Stomach (tissue), 8 donors: ENCODE measurements at regions not wholly inside any gene's neighbourhood (a gene's known extent, or its start where the extent isn't known, plus 50 kb on each side); places are given as distances from the start of the nearest gene placed in this dataset.

Experiments used
- DNase-seq, 2 donors: peaks; one replicate each; pipeline versions ENCODE4 v3.0.0 to v3.0.0-alpha.2; 2013 to 2019
- H3K27ac ChIP-seq, 5 donors: fragments of 200-600 bp in 4 of 5; sonication (generic) in 4 of 5; one replicate each; pipeline ENCODE4 v1.5.1; 2013 to 2019; ENCODE audit warnings: mild to moderate bottlenecking in 1 of 5, moderate library complexity in 1 of 5
- H3K27me3 ChIP-seq, 3 donors: fragments of 200-600 bp; sonication (generic); one replicate each; pipeline ENCODE4 v1.5.1; 2017 to 2019; ENCODE audit warnings: mixed run types in 1 of 3
- H3K36me3 ChIP-seq, 4 donors: fragments of 200-600 bp; sonication (generic); 1 replicate in 3 of 4; 2 replicates in 1 of 4; pipeline ENCODE4 v1.5.1; 2016 to 2019
- H3K4me1 ChIP-seq, 4 donors: fragments of 200-600 bp; sonication (generic); one replicate each; pipeline ENCODE4 v1.5.1; 2016 to 2019
- H3K4me3 ChIP-seq, 4 donors: fragments of 200-600 bp; sonication (generic) in 3 of 4; one replicate each; pipeline ENCODE4 v1.5.1; 2016 to 2019; ENCODE audit warnings: mild to moderate bottlenecking in 1 of 4
- H3K9me3 ChIP-seq, 4 donors: fragments of 200-600 bp; sonication (generic); one replicate each; pipeline ENCODE4 v1.5.1; 2016 to 2019
- EP300 ChIP-seq: sonication (generic); formaldehyde crosslinking; IDR thresholded peaks from one replicate; pipeline ENCODE4 v1.6.1; 2017; ENCODE audit warnings: antibody characterized with exemption
- POLR2A ChIP-seq, 4 donors: fragments of 450-650 bp; IDR thresholded peaks; one replicate each; pipeline ENCODE4 v1.6.1; 2016; ENCODE audit warnings: antibody characterized with exemption in 4 of 4, control low read depth in 2 of 4, mild to moderate bottlenecking in 1 of 4, moderate library complexity in 1 of 4
- POLR2AphosphoS5 ChIP-seq, 3 donors: sonication (generic); formaldehyde crosslinking; IDR thresholded peaks; one replicate each; pipeline ENCODE4 v1.6.1; 2016; ENCODE audit warnings: antibody characterized with exemption in 3 of 3
- WGBS, 5 donors: extraction: QIAGEN DNeasy Blood & Tissue Kit in 3 of 5; methylation state at CpG; one replicate each; pipeline versions ENCODE4 v1.1.5 to v1.1.7; 2013 to 2018; 5-methylcytosine and 5-hydroxymethylcytosine counted together
- intact Hi-C: fragments of 100-400 bp; cut with DNase I; formaldehyde crosslinking; loops from one replicate; pipeline ENCODE4 v1.15.1; 2023; ENCODE audit warnings: low total_unique reads
- TF ChIP-seq, protein P1 (sequence below), 7 experiments: fragments of 450-650 bp in 4 of 7; fragments of 200-600 bp in 3 of 7; sonication (generic) in 3 of 7; IDR thresholded peaks; one replicate each; pipeline ENCODE4 v1.5.1; 2016 to 2019; ENCODE audit warnings: antibody characterized with exemption in 7 of 7, control low read depth in 2 of 7, mild to moderate bottlenecking in 1 of 7
- donor health status: healthy with polysubstance abuse.
- donor health status: Bipolar disorder and iron deficiency.
- donor health status: healthy.

DNA sequence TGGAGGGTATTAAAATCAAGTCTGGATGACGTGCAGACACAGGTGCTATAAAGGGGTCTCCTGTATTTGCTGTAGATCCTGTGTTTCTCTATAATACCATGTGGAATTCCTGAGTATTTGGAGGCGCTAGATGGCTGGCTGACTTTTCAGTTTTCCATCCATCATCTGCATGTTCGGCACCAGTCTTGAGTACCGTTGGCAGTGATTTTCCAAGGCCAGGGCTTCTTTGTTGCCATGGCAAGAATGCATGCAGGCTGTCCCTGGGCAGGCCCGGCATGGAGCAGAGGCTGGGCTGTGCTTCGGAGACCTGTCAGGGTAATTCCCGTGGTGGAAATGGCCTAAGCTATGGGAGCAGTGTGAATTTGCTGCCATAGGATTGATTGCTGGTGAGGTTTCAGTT lies 405.9 kb upstream of the HS6ST1 start:
- no peaks in the 10 kb centered on the region for H3K4me1 ChIP-seq
- H3K4me3 ChIP-seq, result no peak overlapping the region
- H3K36me3 ChIP-seq, result no peaks in the 10 kb centered on the region
- H3K27ac ChIP-seq, result no peak overlapping the region
- peaks cover 0 to 13% (median 2%) of the 10 kb centered on the region in 4 donors for H3K9me3 ChIP-seq
- 84 to 92% (median 89%) methylated on average over 7 of the region's 7 CpGs for WGBS, 5 donors
- intact Hi-C loops, result no loop called here
- no peaks in the 10 kb centered on the region for H3K27me3 ChIP-seq
- no peak for DNase-seq
- TF ChIP-seq POLR2AphosphoS5 (IDR thresholded peaks at IDR 0.05) (no peak), POLR2A (IDR thresholded peaks at IDR 0.05) (no peak), EP300 (no peak)
- TF ChIP-seq, protein P1, sequence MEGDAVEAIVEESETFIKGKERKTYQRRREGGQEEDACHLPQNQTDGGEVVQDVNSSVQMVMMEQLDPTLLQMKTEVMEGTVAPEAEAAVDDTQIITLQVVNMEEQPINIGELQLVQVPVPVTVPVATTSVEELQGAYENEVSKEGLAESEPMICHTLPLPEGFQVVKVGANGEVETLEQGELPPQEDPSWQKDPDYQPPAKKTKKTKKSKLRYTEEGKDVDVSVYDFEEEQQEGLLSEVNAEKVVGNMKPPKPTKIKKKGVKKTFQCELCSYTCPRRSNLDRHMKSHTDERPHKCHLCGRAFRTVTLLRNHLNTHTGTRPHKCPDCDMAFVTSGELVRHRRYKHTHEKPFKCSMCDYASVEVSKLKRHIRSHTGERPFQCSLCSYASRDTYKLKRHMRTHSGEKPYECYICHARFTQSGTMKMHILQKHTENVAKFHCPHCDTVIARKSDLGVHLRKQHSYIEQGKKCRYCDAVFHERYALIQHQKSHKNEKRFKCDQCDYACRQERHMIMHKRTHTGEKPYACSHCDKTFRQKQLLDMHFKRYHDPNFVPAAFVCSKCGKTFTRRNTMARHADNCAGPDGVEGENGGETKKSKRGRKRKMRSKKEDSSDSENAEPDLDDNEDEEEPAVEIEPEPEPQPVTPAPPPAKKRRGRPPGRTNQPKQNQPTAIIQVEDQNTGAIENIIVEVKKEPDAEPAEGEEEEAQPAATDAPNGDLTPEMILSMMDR (IDR thresholded peaks at IDR 0.05), result no peak

DNA sequence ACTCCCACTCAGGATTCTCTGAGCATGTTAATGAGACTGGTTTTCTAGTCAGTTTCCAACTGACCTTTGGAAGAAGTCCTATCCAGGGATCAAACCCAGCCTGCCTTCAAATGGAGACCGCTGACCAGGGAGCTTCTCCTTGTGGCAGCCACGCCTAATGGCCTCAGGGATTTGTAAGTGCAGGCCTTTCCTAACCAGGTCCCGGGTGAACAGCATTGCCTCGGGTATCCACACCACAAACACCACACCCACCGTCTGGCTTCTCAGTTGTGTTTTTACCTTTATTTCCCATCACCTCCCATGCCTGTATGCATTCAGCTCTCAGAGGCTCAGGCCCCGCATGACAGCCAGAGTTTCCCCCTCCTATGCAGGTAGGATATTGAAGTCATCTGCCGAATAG lies 406.3 kb upstream of the HS6ST1 start:
- TF ChIP-seq EP300, result no peak
- no peak for TF ChIP-seq POLR2AphosphoS5 (IDR thresholded peaks at IDR 0.05)
- TF ChIP-seq, protein P1 (IDR thresholded peaks at IDR 0.05), result no peak
- TF ChIP-seq POLR2A (IDR thresholded peaks at IDR 0.05), result no peak
- H3K4me1 ChIP-seq, result no peaks in the 10 kb centered on the region
- no peak overlapping the region for H3K4me3 ChIP-seq
- no peaks in the 10 kb centered on the region for H3K27me3 ChIP-seq
- no peak for DNase-seq
- H3K36me3 ChIP-seq, result no peaks in the 10 kb centered on the region
- intact Hi-C loops, result no loop called here
- H3K9me3 ChIP-seq, result peaks cover 0 to 17% (median 2%) of the 10 kb centered on the region in 4 donors
- 82 to 94% (median 87%) methylated on average over 7 of the region's 7 CpGs for WGBS, 5 donors
- no peak overlapping the region for H3K27ac ChIP-seq

DNA sequence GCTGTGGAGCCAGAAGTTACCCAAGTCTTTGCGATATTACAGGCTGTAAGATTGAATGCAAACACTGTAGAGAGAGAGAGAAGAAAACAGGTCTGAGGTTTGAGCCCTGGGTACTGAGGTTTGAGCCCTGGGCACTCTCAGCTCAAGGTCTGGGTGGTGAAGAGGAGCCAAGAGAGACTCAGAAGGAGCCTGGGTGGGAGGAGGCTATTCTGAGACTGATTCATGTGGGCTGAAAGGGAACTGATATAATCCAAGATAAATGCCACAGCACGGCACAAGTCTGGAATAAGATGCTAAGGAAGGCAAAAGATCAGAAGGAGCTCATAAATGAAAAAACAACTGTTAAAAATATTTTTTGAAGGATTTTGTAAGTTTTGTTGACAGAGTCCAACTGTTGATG lies 407.6 kb upstream of the HS6ST1 start:
- Histone ChIP-seq H3K9me3 (peaks cover 0 to 14% (median 2%) of the 10 kb centered on the region in 4 donors), H3K4me1 (no peaks in the 10 kb centered on the region), H3K27me3 (no peaks in the 10 kb centered on the region), H3K36me3 (no peaks in the 10 kb centered on the region), H3K27ac (no peak overlapping the region), H3K4me3 (no peak overlapping the region)
- TF ChIP-seq POLR2A (IDR thresholded peaks at IDR 0.05) (no peak), POLR2AphosphoS5 (IDR thresholded peaks at IDR 0.05) (no peak), EP300 (no peak)
- TF ChIP-seq, protein P1 (IDR thresholded peaks at IDR 0.05), result no peak
- intact Hi-C loops, result no loop called here
- WGBS, 5 donors, result 49 to 73% (median 59%) methylated on average over 2 of the region's 2 CpGs
- no peak for DNase-seq

DNA sequence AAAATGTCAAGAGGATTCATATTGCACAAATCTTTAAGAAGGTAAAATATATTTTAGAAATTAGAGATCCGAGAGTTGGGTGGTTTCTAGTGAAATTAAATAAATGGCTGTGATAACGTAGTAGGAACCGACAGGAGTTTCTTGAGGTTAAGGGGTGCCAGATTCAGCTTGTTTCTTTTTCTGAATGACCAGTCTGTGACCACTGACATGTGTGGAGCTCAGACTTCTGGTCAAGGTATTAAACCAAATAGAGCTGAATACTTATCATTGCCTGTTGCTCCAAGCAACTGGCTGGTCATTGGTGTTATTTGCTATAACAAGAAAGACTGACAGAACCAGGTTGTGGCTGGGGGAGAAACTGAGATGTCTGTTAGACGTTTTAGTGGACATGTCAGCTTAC lies 408.2 kb upstream of the HS6ST1 start:
- TF ChIP-seq POLR2AphosphoS5 (IDR thresholded peaks at IDR 0.05), result no peak
- TF ChIP-seq EP300, result no peak
- TF ChIP-seq POLR2A (IDR thresholded peaks at IDR 0.05), result no peak
- TF ChIP-seq, protein P1 (IDR thresholded peaks at IDR 0.05), result no peak
- intact Hi-C loops, result no loop called here

More for the DNA sequence above, 408.2 kb upstream of the HS6ST1 start:
- Histone ChIP-seq H3K4me3 (no peak overlapping the region), H3K4me1 (no peaks in the 10 kb centered on the region), H3K27me3 (no peaks in the 10 kb centered on the region), H3K27ac (no peak overlapping the region), H3K9me3 (peaks cover 0 to 14% (median 2%) of the 10 kb centered on the region in 4 donors), H3K36me3 (no peaks in the 10 kb centered on the region)
- no peak for DNase-seq
- 74 to 81% (median 74%) methylated on average over 4 of the region's 4 CpGs for WGBS, 5 donors
